ENCODE measurements at regions not wholly inside any gene's neighbourhood (a gene's known extent, or its start where the extent isn't known, plus 50 kb on each side); places are given as distances from the start of the nearest gene placed in this dataset.
"Not testable (repeated sequence)": the region's sequence is repeated elsewhere in the genome, so short reads cannot be mapped to it uniquely, and the experiment has no call there.

DNA sequence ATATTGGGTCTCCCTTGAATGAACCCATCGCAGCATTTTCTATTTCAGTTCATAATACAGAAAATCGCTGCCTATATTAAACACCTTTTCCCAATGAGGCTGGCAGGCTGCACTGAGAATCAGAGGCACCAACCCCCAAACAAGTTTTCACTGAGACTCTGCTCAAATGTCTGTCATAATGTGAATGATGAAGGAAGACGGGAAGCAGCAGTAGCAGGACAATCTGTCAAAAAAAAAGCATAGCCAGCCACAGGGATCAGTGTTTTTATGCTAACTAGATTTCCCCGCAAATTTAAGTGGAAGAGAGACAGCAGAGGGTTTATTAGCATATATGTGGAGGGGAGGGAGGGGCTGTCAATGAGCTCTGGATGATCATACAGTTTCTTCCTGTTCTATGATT, 162.7 kb upstream of the PDE4D start:
- H3K4me3 Mint-ChIP-seq, result no peak overlapping the region
- no peaks in the 10 kb centered on the region for H3K27me3 Mint-ChIP-seq
- H3K27ac Mint-ChIP-seq, result no peak overlapping the region
- H3K9me3 Mint-ChIP-seq, result peaks cover 8% of the 10 kb centered on the region
- no peaks in the 10 kb centered on the region for H3K4me1 Mint-ChIP-seq
- POLR2A ChIA-PET, result no interaction called here
- CTCF ChIA-PET, result no interaction called here
- DNase-seq, result no peak
- no peaks in the 10 kb centered on the region for H3K36me3 Mint-ChIP-seq (ENCODE audit: low read depth)

- Mint-ChIP-seq H3K4me3 (no peak overlapping the region), H3K9me3 (peaks cover 12% of the 10 kb centered on the region), H3K27me3 (no peaks in the 10 kb centered on the region), H3K4me1 (no peaks in the 10 kb centered on the region), H3K27ac (no peak overlapping the region), H3K36me3 (ENCODE audit: low read depth) (no peaks in the 10 kb centered on the region)
- ChIA-PET CTCF (no interaction called here), POLR2A (no interaction called here)
- DNase-seq, result no peak
These were observed 161.6 kb upstream of the PDE4D start for GRCh38 chr5:60055168-60055567.

- H3K36me3 Mint-ChIP-seq (ENCODE audit: low read depth); POLR2A ChIA-PET; H3K27ac Mint-ChIP-seq: not testable (repeated sequence)
These were observed 148.6 kb upstream of the PDE4D start for GRCh38 chr5:60041996-60042664.

GRCh38 chr5:60041508-60041907, 148.0 kb upstream of the PDE4D start:
- H3K27ac Mint-ChIP-seq; CTCF ChIA-PET; POLR2A ChIA-PET; H3K27me3 Mint-ChIP-seq; DNase-seq; H3K4me1 Mint-ChIP-seq; H3K4me3 Mint-ChIP-seq; H3K36me3 Mint-ChIP-seq (ENCODE audit: low read depth); H3K9me3 Mint-ChIP-seq: not testable (repeated sequence)

More at GRCh38 chr5:60041996-60042664, 148.6 kb upstream of the PDE4D start:
- H3K4me1 Mint-ChIP-seq, CTCF ChIA-PET, H3K9me3 Mint-ChIP-seq, DNase-seq, H3K4me3 Mint-ChIP-seq, H3K27me3 Mint-ChIP-seq: not testable (repeated sequence)

DNA sequence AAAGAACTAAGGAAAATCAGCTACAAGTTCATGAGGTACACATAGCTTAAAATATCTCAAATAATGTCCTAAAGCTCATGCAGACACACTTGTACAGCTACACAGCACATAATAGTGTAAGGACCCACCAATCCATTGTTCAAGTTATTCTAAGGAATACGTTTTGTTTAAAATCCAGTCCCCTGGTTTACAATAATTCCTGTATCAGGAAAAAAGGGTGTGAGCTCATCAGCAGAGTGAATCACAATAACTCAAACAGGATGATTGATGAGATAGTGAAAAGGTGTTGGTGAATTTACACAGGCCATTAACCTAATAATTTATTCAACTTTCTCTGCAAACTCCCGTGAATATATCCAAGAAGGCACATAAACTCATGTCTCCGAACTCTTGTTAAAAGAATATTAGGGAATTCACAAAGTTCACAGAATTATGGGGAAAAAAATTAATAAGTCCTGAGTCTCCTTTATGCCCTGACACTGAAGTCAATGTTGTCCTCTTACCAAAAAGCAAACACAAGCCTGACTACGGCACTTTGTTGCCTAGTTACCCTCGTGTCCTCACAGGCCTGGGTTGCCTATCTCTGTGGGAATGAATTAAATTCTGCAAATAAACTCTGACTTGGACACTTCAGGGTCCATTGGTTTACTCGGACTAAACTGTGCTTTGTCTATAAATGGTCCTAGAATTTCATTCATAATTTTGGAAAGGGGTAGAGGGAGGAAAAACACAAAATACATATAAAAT, 142.8 kb upstream of the PDE4D start:
- no peak overlapping the region for H3K27ac Mint-ChIP-seq
- no peak for DNase-seq
- H3K27me3 Mint-ChIP-seq, result no peaks in the 10 kb centered on the region
- no peaks in the 10 kb centered on the region for H3K9me3 Mint-ChIP-seq
- ChIA-PET CTCF (no interaction called here), POLR2A (no interaction called here)
- H3K4me3 Mint-ChIP-seq, result no peak overlapping the region
- no peaks in the 10 kb centered on the region for H3K36me3 Mint-ChIP-seq (ENCODE audit: low read depth)
- H3K4me1 Mint-ChIP-seq, result no peaks in the 10 kb centered on the region

- DNase-seq, result no peak
- POLR2A ChIA-PET, result no interaction called here
- Mint-ChIP-seq H3K9me3 (no peaks in the 10 kb centered on the region), H3K4me1 (no peaks in the 10 kb centered on the region), H3K27me3 (no peaks in the 10 kb centered on the region), H3K4me3 (no peak overlapping the region), H3K36me3 (ENCODE audit: low read depth) (no peaks in the 10 kb centered on the region), H3K27ac (no peak overlapping the region)
- CTCF ChIA-PET, result no interaction called here
These were observed 132.6 kb upstream of the PDE4D start for GRCh38 chr5:60026161-60026560.

- Mint-ChIP-seq H3K9me3 (no peaks in the 10 kb centered on the region), H3K4me1 (no peaks in the 10 kb centered on the region), H3K4me3 (no peak overlapping the region), H3K27ac (no peak overlapping the region), H3K36me3 (ENCODE audit: low read depth) (no peaks in the 10 kb centered on the region), H3K27me3 (no peaks in the 10 kb centered on the region)
- POLR2A ChIA-PET, result no interaction called here
- no peak for DNase-seq
- CTCF ChIA-PET, result no interaction called here
These were observed 130.6 kb upstream of the PDE4D start for GRCh38 chr5:60024104-60024503.

DNA sequence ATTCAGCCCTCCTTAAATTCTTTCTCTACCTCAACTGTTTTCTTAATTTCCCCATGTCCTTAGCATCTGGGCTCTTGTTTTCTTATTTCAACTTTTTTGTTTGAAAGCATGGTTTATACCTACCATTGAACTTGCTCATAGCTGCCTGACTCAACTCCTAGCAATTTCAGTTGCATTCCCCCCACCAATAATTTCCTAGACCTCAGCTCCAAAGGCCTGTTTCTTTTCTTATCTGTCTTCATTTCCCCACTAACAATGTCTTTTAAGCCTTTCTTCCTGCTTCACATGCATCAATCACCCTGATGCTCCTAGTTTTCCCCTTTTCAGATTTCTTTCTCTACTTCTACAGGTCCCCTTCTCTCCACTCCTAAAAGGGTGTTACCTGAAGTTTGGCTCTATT, 129.7 kb upstream of the PDE4D start:
- no peaks in the 10 kb centered on the region for H3K27me3 Mint-ChIP-seq
- H3K4me1 Mint-ChIP-seq, result no peaks in the 10 kb centered on the region
- ChIA-PET CTCF (no interaction called here), POLR2A (no interaction called here)
- H3K36me3 Mint-ChIP-seq (ENCODE audit: low read depth), result no peaks in the 10 kb centered on the region
- DNase-seq, result no peak
- H3K9me3 Mint-ChIP-seq, result no peaks in the 10 kb centered on the region
- H3K27ac Mint-ChIP-seq, result no peak overlapping the region
- no peak overlapping the region for H3K4me3 Mint-ChIP-seq

GRCh38 chr5:60020457-60020856, 126.9 kb upstream of the PDE4D start:
- peaks cover 3% of the 10 kb centered on the region for H3K9me3 Mint-ChIP-seq
- no peaks in the 10 kb centered on the region for H3K36me3 Mint-ChIP-seq (ENCODE audit: low read depth)
- no peaks in the 10 kb centered on the region for H3K4me1 Mint-ChIP-seq
- DNase-seq, result no peak
- no peaks in the 10 kb centered on the region for H3K27me3 Mint-ChIP-seq
- no peak overlapping the region for H3K4me3 Mint-ChIP-seq
- CTCF ChIA-PET, result no interaction called here
- POLR2A ChIA-PET, result no interaction called here
- no peak overlapping the region for H3K27ac Mint-ChIP-seq

DNA sequence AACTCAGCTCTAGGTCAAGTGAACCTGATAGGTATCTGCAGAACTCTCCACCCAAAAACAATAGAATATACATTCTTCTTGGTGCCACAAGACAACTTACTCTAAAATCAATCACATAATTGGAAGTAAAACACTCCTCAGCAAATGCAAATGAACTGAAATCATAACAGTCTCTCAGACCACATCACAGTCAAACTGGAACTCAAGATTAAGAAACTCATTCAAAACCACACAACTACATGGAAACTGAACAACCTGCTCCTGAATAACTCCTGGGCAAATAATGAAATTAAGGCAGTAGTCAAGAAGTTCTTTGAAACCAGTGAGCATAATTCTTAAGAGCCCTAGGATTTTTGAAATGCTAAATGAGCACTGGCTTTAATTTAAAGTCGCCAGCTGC, 125.4 kb upstream of the PDE4D start:
- H3K9me3 Mint-ChIP-seq; H3K36me3 Mint-ChIP-seq (ENCODE audit: low read depth); H3K4me3 Mint-ChIP-seq; H3K27ac Mint-ChIP-seq; H3K4me1 Mint-ChIP-seq; CTCF ChIA-PET; DNase-seq; H3K27me3 Mint-ChIP-seq; POLR2A ChIA-PET: not testable (repeated sequence)

- no peaks in the 10 kb centered on the region for H3K36me3 Mint-ChIP-seq (ENCODE audit: low read depth)
- no peaks in the 10 kb centered on the region for H3K27me3 Mint-ChIP-seq
- POLR2A ChIA-PET, result no interaction called here
- H3K4me3 Mint-ChIP-seq, result no peak overlapping the region
- CTCF ChIA-PET, result no interaction called here
- no peaks in the 10 kb centered on the region for H3K4me1 Mint-ChIP-seq
- DNase-seq, result no peak
- no peak overlapping the region for H3K27ac Mint-ChIP-seq
- peaks cover 6% of the 10 kb centered on the region for H3K9me3 Mint-ChIP-seq
These were observed 124.6 kb upstream of the PDE4D start for GRCh38 chr5:60018091-60018490.

DNA sequence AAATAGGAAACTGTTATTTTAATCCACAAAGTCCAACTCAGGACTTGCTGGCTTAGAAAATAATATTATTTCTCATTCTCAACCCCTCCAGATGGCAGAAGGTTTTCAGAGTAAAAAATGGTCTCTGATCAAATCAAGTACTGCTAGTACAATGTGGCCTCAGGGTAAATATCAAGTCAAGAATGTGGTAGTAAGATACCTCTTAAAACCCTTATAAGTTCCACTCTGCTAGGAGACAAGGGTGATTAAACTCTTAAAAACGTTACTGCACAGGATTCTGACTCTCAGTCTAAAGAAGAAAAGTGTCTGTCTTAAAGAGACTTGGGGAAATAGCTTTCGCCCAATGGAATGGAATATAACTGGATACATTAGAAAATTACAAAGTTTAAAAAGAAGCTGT, 120.8 kb upstream of the PDE4D start:
- no peak for DNase-seq
- Mint-ChIP-seq H3K27me3 (no peaks in the 10 kb centered on the region), H3K9me3 (peaks cover 6% of the 10 kb centered on the region), H3K4me1 (no peaks in the 10 kb centered on the region), H3K4me3 (no peak overlapping the region), H3K27ac (no peak overlapping the region), H3K36me3 (ENCODE audit: low read depth) (no peaks in the 10 kb centered on the region)
- ChIA-PET CTCF (no interaction called here), POLR2A (no interaction called here)

DNA sequence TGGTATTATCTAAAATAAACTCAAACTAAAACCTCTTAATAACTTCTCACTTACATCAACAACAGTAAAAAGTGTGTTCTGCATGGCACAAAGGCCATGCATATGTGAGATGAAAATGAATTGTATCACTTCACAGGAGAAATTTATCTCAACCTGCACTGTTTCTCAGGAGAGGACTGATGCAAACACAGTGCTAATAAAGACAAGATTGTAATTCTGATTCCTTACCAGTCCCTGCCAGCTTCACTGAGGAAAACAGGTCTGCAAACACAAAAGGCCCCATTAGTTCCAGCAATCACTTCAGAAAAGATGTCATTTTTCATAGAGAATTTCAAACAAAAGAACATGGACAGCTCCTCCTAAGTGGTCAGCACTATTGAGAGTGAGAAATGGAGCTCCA, 117.3 kb upstream of the PDE4D start:
- peaks cover 3% of the 10 kb centered on the region for H3K9me3 Mint-ChIP-seq
- H3K27ac Mint-ChIP-seq, result no peak overlapping the region
- no peaks in the 10 kb centered on the region for H3K4me1 Mint-ChIP-seq
- H3K4me3 Mint-ChIP-seq, result no peak overlapping the region
- POLR2A ChIA-PET, result no interaction called here
- DNase-seq, result no peak
- no peaks in the 10 kb centered on the region for H3K36me3 Mint-ChIP-seq (ENCODE audit: low read depth)
- H3K27me3 Mint-ChIP-seq, result no peaks in the 10 kb centered on the region
- CTCF ChIA-PET, result no interaction called here

- ChIA-PET POLR2A (no interaction called here), CTCF (no interaction called here)
- no peak for DNase-seq
- Mint-ChIP-seq H3K27ac (no peak overlapping the region), H3K36me3 (ENCODE audit: low read depth) (no peaks in the 10 kb centered on the region), H3K9me3 (peaks cover 3% of the 10 kb centered on the region), H3K27me3 (no peaks in the 10 kb centered on the region), H3K4me1 (no peaks in the 10 kb centered on the region), H3K4me3 (no peak overlapping the region)
These were observed 116.8 kb upstream of the PDE4D start for GRCh38 chr5:60010328-60010727.

Data from activated CD4-positive, alpha-beta memory T cell treated with anti-CD3 and anti-CD28 coated beads, Interleukin-2, amount 10 ng/mL, durations not matched to agents 7 days and 5 days (primary cell).